ENCODE measurements at regions not wholly inside any gene's neighbourhood (a gene's known extent, or its start where the extent isn't known, plus 50 kb on each side); places are given as distances from the start of the nearest gene placed in this dataset.

DNA sequence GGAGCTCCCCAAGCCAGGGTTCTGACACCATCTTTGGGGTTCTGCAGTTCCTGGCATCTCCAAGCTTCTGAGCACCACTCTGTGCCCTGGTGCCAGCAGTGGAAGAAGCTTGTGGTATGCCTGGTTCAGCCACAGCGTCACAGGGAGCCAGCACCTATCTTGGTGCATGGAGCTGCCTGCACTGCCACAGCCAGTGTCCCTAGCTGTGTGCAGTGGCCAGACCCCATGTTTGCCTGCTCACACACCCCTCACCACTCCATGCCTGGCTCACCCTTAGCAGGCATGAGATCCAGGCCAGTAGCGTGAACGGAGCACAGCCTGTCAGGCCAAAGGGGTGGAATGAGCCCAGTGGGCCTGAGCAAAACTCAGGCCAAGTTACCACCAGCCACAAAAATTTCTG lies 290.2 kb upstream of the LRATD1 start (continued):
- TF ChIP-seq NRF1 (IDR thresholded peaks at IDR 0.05; ENCODE audit: low read depth, low read length) (no peak), BACH1 (IDR thresholded peaks at IDR 0.05; ENCODE audit: low read length) (no peak), KDM5A (IDR thresholded peaks at IDR 0.05; ENCODE audit: low read length) (no peak)

Measured in H1 (cell line).